Activated CD4-positive, alpha-beta T cell treated with anti-CD3 and anti-CD28 coated beads, Interleukin-10, Interleukin-2, amounts not matched to agents 100 ng/mL and 50 ng/mL, durations not matched to agents 16 hours and 8 hours (primary cell): ENCODE measurements at regions not wholly inside any gene's neighbourhood (a gene's known extent, or its start where the extent isn't known, plus 50 kb on each side); places are given as distances from the start of the nearest gene placed in this dataset.

Experiments used
- DNase-seq: peaks from one replicate; pipeline ENCODE4 v3.0.0-alpha.2; 2020

DNA sequence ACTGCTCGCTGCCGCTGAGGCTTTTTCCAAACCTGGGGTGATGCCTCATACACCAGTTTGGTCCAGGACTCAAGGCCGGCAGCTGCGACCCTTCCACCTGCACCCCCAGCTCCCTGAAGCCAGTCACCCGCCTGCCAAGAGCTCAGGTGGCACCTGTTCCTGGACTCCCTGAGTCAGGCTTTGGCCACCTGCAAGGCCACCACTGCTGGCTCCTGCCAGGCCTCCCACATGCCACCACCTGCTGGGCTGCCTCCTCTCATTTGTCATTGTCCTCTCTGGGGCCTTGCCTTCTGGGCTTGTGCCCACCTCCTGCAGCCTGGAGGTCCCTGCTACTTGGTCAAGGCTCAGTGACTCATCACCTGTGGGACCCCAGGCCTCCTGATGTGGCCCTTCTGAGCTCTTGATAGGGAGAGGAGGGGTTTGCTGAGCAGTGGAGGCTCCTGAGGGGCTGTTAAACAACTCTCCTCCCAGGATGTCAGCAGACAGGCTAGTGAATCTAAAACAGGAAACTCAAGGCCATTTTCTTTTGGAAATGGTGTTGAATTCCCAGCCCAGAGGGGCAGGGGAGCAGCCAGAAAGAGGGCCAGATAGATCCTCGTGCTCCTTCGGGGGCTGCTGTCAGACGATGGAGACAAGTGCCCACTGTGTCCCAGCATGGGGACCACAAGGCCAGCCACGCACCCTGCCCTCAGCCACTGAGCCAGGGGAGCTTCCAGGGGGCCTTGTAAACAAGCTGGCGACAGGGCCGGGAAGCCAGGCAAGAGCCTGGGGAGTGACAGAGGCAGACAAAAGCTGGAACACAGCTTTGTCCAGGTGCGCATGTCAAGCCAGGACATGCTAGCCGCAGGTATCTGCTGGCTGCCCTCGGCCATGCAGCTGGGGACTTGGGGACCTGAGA lies 416.8 kb downstream of the LRATD1 start:
- DNase-seq: no peak

DNA sequence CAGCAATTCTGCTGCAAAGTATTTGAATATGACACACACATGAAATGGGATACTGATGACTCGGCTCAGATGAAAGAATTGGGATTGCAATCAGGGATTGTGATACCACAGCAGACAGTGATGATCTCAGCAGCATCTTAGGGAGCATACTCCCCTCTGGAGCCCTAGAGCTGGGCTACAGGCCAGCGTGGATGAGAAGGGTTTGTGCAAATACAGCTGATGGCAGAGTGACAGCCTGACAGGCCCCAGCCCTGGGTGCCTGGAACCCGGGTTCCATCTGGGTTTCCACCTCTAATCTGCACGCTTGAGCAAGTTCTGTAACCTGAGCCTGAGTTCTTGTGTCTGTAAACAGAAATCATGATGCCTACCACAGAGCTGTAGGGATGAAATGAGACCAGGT lies 418.0 kb downstream of the LRATD1 start:
- DNase-seq: no peak

DNA sequence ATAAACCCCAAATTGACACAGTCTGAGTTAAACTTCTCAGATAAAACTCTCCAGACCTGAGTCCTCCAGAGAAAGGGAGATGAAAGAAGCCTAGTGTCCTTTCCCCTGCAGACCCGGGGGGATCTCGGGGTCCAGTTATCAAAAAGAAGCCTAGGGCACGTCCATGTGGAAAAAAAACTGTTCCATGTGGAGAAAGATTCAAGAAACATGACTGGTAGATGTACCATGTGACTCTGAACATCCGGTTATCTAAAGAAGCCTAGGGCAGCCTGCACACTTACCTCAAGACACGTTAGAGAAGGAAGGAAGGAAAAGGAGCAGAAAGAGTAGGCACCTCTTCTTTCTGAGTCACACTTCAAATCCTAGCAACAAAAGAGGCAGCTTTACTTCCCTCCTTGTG lies 421.0 kb downstream of the LRATD1 start:
- no peak for DNase-seq

DNA sequence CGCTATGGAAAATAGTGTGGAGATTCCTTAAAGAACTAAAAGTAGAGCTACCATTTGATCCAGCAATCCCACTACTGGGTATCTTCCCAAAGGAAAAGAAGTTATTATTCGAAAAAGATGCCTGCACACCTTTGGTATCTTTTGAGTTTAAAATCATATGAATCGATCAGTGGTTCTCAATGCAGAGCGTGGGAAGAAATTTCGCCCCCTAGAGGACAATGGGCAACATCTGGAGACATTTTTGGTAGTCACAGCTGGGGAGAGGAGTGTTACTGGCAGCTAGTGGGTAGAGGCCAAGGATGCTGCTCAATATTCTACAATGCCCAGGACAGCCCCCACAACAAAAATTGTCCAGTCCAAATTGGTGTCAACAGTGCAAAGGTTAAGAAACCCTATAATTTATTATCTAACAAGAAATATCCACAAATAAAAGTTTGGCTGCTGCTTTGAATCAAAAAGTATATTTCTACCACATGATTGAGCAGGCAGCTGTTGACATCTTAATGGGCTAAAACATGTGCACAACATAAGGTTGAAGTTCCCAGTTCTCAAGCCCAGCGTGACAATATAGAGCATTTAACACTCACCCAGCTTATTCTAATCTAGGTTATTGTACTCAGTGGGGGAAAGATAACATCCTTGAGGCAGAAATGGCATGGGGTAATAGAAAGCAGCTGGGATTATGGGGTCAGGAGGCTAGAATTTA lies 425.7 kb downstream of the LRATD1 start:
- DNase-seq: peak; percentile 55

DNA sequence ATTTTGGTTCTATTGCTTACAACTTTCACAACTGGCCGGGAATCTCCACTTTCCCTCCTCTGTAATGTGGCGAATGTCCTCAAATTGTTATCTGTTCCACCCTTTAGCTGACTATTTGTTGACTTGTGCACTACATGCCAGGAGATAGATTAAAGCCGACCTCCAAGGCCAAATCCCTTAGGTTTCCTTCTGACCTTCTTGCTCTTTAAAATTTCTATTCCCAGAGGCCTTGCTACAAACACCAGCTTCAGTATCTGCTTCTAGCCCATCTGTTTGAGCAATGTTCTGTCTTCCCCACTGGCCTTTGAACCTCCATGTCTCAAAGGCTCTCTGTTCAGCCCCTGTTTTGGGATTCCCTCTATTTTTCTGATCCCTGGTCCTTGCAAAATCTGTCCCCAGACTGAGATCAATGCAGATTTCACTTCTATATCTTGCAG lies 426.2 kb downstream of the LRATD1 start:
- no peak for DNase-seq

DNA sequence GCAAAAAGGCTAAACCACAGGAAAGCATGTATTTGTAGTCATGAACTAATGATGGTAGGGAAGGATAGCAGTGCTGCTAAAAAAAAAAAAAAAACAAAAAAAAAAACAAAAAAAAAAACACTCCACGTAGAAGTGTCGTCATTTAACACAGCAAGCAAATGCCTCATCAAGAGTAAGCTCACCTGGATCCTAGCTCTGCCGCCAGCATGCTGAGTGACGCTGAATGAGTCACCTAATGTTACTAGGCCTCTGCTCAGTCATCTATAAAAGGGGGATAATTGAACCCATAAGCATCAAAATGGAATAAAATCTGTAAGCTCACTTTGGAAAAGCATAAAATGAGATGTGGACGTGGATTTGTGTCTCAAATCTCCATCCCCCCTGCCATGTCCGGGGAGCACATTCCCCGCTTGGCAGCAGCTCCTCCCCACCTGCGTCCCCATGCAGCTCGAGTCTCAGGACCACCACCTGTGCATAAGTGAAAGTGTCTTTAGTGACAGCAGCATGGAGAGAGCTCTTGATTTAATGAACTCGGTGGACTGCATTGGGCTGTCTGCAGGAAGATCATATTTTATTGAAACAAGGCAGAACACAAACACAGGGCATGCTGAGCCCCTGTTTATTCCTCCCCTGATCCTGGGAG lies 427.5 kb downstream of the LRATD1 start:
- no peak for DNase-seq

DNA sequence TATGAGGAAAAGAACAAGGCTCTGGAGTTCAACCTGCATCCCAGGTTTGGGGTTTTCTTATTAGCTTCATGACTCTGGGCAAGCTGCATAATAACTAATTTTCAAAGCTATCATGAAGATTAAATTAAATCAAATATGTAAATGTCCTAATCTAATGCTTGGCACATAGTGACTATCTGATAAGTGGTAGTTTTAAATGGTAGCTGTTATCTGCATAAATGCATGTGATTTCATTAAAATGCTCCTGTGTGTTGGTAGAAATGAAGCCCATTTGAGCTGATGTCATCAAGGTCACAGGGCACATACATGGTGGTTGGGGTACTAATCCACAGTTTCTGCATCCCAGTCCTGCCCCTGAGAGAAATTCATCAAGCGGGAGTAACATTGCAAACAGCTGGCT lies 428.8 kb downstream of the LRATD1 start:
- no peak for DNase-seq

DNA sequence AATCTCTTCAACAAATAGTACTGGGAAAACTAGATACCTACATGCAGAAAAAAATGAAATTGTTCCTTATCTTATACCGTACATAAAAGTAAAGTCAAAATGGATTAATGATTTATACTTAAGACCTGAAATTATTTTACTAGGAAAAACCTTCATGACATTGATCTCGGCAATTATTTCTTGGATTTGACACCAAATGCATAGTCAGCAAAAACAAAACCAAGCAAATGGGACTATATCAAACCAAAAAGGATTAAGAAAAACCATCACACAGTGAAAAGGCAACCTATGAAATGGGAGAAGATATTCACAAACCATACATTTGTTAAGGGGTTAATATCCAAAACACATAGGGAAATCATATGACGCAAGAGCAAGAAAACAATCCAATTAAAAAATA lies 433.6 kb downstream of the LRATD1 start:
- no peak for DNase-seq

DNA sequence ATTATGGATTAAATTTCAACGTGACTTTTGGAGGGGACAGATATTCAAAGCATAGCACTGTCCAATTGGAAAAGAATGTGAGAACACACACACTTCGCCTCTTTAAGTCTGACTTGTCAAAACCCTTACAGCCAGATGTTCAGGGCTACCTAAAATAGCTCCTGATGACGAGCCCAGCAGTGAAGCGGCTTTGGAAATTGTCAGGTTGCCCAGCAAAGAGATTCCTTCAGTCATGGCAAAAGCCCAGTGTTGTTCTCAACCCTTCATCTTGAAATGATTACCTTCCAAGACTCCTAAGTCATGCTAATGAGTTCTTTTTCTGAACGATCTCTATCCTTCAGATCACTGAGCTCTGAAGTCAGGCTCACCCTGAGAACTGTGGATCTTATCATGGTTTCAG lies 436.6 kb downstream of the LRATD1 start:
- no peak for DNase-seq

DNA sequence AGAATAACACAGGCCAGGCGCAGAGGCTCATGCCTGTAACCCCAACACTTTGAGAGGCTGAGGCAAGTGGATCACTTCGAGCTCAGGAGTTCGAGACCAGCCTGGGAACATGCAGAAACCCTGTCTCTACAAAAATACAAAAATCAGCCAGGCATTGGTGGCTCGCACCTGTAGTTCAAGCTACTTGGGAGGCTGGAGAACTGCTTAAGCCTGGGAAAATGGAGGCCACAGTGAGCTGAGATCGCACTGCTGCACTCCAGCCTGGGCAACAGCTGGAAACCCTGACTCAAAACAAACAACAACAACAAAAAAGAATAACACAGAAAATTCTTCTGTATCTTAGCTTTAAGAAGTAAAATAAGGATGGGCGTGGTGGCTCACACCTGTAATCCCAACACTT lies 440.3 kb downstream of the LRATD1 start:
- DNase-seq: no peak

DNA sequence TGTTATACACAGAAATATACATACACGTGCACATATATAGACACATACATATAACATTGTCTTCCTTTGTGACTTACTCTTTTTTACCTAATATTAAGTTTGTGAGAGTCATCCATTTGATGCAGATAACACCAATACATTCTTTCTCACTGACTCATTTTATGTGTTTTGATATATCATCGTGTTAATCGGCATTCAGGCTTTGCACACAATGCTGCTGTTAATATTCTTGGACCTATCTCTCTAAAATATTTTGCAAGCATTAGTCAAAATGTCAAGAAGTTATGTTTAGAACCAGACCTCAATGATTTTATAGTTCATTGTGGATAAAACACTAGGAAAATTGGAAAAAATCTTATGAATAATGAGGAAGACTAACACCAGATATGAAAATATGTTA lies 441.1 kb downstream of the LRATD1 start:
- DNase-seq: no peak

DNA sequence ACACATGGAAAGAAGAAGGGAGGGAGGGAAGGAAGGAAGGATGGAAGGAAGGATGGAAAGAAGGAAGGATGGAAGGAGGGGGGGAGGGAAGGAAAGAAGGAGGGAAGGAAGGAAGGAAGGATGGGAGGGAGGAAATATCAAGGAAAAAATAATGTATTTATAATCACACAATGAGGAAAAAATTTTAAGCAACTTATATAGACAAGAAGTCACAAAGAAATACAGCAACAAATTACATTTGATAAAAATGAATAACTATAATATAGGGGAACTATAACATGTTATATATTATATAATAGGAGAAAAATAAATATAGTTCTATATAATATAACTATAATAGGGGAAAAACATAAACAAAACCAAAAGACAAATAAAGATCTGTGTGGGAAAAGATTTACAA lies 441.8 kb downstream of the LRATD1 start:
- no peak for DNase-seq

DNA sequence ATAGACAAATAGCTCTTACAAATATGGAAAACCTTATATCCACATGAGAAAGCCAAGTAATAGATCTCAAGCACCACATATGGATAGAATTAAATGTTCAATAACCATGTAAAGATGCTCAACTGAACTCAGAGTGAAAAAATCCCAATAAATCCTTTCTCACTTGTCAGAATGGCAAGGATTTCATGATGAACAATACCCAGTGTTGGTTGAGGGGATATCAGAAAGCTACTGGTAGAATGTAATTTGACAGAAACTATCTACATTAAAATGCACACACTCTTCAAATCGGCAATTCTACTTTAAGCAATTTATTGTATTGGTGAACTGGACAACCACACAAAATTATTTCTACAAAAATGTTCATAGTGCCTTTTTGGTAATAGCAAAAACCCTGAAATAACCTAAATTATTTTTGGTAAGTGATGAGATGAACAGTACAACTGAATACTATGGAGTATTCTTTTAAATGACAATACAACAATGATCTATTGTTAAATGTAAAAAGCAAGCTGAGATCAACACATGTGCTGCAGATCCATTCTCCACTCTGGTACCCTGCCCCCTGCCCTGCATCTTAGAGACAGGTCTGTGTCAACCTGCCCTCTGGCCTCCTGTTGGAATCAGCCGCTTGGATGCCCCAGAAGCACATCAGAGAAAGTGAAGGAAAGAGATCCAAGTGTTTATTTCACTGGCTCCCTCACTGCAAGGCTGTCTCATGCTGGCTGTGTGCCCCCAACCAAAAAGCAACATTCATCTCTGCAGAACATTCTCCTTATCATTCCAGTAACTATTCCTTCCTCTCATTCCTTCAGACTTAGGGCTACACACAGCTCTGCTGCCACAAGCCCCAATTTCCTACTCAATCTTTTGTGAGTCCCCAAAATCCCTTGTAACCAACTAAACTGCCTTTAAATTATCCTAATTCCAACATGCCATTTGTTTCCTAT lies 442.5 kb downstream of the LRATD1 start:
- DNase-seq: no peak

DNA sequence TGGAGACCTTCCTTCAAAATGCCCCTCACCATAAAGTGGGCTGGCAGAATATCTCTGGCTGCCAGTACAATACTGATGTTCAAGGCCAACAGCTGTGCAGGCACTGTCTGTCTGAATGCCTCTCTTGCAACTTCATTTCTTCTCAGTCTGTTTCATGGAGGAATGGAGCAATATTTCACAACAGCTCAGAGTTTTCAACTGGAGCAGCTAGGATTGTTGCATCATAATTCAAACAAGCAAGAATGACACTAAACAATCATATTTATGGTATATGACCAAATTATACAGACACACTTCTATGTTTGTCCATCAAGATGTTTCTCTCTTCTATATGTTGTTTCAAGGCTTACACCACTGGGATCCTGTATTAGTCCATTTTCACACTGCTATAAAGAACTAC lies 444.2 kb downstream of the LRATD1 start:
- DNase-seq: no peak

DNA sequence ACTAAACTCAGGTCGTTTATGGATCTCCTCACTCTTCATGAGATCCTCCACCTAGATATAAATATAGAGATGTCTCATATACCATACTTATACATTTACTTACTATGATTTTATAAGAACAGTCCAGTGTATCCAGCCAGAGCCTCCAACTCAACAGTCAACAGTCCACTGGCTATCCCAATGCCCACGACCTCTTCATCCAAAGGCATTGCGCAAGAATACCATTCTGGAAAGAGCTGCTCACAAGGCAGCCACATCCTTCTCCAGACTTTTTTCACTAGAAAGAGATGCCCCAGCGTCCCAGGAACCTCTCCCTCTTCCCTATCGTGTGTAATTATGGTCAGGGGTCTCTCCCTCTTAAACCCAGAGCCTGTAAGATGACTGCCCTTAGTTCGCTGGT lies 448.8 kb downstream of the LRATD1 start:
- no peak for DNase-seq

DNA sequence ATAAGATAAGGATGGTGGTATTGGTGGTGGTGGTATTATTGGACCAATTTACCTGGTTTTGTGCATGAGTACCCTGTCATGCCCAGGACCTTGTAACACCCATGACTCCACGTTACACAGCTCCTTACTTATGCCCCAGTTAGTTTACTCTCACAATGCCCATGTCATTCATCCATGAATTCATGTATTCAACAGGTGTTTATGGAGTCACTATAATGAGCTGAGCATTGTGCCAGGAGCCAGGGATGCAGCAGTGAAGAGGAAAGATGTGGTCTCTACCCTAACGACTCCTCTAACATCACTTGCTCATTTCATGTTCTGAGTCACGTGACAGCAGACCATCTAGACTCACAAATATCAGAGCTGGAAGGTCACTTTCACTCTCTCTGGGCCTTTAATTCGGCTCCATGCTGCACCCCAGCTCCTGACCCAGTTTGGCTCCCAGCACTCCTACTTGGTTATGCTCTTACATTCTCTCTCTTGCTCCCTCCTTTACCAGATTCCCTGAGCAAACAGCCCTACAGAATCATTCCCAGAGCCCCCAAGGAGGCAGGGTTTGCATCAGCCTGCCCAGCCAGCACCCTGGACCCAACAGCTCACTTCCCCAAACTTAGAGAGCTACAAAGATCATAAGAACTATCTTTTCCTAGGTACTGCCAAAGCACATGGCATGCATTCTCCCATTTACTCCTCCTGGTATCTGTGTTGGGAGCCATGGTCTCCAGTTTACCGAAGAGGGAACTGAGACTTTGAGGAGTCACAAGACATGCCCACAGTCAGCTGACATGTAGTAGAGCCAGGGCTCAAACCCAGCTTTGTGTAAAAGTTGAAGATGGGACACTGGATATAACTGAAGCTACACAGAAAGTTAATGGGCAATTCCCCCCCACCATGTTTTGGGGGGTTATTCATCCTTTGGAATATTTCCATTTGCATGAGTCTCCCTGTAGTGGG lies 449.9 kb downstream of the LRATD1 start:
- DNase-seq: no peak

DNA sequence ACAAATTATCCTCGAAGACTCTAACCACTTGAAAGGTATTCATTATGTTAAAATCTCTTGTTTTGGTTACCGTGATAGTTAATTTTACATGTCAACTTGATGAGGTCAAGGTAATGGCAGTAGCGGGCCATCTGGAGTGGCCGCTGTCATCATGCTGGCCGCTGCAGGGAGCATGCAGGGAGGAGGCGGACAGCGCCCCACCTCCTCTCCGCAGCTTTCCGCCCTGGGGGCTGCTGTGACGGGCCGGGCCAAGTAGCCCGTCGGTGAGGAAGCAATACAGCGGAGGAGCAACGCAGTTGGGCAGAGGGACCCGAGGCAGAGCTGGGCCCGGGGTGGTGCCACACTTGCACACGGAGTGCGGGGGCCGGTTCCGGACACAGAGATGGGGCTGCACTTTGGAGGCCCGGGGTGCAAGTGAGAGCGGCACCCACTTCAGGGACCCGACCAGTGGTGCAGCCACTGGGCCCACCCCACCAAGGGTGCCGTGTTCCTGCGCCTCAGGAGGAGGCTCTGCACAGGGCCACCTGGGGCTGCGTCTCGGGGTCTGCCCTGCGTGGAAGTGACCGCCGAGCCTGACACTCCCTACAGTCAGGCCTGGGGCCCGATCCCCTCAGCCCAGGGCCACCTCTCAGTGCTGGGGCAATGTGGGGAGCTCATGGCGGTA lies 452.4 kb downstream of the LRATD1 start:
- no peak for DNase-seq

DNA sequence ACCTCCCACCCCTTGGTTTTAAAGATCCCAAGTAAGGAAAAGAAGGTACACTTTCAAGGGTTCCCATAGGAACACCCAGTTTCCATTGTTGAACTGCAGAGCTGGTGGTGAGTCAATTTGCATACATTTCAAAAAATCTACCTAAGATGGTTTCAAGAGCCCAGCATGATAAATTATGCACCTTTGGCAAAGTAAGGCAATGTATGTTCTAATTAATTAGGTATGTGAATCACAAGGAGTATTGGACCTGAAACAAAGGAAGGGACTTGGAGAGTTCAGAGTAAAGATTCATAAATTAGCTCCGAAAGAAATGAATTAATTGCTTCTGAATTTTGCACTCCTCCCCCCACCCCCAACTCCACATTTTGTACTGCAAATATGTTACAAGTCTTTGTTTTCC lies 459.7 kb downstream of the LRATD1 start:
- no peak for DNase-seq

DNA sequence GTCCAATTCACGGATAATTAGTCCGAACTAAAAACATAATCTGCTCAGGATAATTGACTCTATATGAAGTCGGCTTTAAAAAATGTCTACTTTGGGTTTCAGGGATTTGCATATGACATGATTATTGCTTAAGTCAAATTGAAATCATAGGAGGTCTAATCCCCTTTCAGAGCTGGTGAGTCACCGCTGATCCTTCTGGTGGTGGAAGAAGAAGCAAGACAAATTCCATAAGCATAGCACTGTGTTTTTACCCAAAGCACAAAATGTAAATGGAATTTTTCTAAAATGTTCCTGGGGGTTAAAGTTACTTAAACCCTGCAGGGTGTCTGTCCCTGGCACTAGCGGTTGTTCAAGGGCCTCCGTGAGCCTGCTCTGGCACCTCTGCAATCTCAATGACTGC lies 460.2 kb downstream of the LRATD1 start:
- no peak for DNase-seq

DNA sequence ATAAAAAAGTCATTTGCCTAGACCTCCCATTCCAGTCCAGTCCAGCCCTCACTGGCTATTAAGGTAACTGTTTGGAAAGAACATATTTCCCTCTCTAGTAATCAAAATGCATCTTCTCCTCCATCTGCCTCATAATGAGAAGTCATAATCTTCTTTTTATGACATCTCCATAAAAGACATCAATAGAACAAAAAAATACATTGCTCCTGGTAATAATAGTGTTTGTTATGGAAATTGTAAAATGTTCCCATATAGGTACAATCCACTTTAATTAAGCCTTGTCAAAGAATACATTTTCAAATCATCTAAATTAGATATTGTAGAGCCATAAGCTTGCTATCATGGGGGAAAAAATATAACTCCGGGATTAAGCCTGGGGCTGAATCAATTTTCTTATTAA lies 461.6 kb downstream of the LRATD1 start:
- DNase-seq: no peak

DNA sequence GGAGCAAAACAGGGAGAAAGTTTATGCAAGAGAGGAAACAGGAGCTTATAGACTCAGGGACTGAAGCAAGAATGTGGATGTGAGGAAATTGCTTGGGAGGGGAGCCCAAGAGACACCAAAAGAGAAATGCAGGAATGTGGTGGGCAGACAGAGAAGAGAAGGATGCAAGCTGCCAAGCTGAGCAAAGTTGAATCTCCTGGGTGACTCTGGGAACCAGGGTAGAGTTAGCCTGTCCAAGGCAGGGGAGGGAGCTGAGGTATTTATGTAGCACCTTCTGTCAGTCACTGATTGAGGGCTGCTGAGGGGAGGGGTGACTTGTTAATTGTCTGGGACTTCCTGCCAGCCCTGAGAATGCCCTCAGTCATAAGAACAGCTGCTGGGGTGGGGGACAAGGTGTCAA lies 464.3 kb downstream of the NBAS start:
- no peak for DNase-seq
